K562 (cell line): ENCODE measurements at regions not wholly inside any gene's neighbourhood (a gene's known extent, or its start where the extent isn't known, plus 50 kb on each side); places are given as distances from the start of the nearest gene placed in this dataset.

ENCODE experiments used
- HDGF ChIP-seq: fragments of 450-650 bp; IDR thresholded peaks from 2 replicates; pipeline ENCODE4 v1.6.1; 2016
- JUND ChIP-seq, 2 experiments: IDR thresholded peaks; 2 replicates in 1 of 2; 3 replicates in 1 of 2; pipeline ENCODE4 v1.6.1; 2011; ENCODE audit warnings: borderline replicate concordance in 2 of 2, low read depth in 2 of 2, low read length in 2 of 2, improper control_type of control experiment in 1 of 2, missing biosample characterization in 1 of 2, missing genetic modification characterization in 1 of 2, missing genetic modification reagents in 1 of 2
- SMARCA4 ChIP-seq: fragments of 450-650 bp; IDR thresholded peaks from 2 replicates; pipeline ENCODE4 v1.6.1; 2016
- SP2 ChIP-seq: IDR thresholded peaks from 2 replicates; pipeline ENCODE4 v1.6.1; 2011; ENCODE audit warnings: mild to moderate bottlenecking, low read depth, low read length, moderate library complexity; ENCODE audit not compliant: poor library complexity, severe bottlenecking; ENCODE audit errors: extremely low read depth
- TFAM ChIP-seq: fragments of 250-450 bp; sonication (Bioruptor Pico); conservative IDR thresholded peaks from 2 replicates; pipeline ENCODE4 v1.5.0; 2021; ENCODE audit warnings: mild to moderate bottlenecking, moderate library complexity
- TF ChIP-seq, protein P1 (sequence below): sonication (generic); formaldehyde crosslinking; IDR thresholded peaks from 2 replicates; pipeline ENCODE4 v1.8.1; 2023; ENCODE audit warnings: mild to moderate bottlenecking, missing genetic modification reagents

DNA sequence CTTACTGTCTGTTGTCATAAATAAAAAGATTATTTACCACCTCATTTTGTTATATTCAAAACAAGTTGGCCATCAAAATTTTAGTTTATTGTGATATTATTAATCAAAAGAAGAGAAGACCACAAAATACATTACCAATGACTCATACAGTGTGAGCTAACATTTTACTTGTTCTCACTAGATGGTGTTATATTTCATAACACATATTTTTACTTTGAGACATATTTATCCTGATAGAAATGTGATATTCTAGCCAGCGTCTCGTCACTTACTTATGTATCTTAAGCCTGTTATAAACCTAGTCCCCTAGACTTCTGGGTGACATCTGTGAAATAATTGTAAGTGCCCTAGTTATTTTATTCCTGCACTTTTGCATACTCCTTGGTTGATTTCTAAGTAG is 263.2 kb downstream of the CDH7 start:
- no peak for TF ChIP-seq JUND (IDR thresholded peaks at IDR 0.05; ENCODE audit: borderline replicate concordance, low read depth, low read length)
- no peak for TF ChIP-seq JUND (tag; IDR thresholded peaks at IDR 0.05; ENCODE audit: borderline replicate concordance, low read depth, low read length)
- no peak for TF ChIP-seq TFAM (CRISPR knock-in tag)
- TF ChIP-seq SP2: no peak
- TF ChIP-seq HDGF: no peak
- TF ChIP-seq SMARCA4: no peak
- TF ChIP-seq, protein P1, sequence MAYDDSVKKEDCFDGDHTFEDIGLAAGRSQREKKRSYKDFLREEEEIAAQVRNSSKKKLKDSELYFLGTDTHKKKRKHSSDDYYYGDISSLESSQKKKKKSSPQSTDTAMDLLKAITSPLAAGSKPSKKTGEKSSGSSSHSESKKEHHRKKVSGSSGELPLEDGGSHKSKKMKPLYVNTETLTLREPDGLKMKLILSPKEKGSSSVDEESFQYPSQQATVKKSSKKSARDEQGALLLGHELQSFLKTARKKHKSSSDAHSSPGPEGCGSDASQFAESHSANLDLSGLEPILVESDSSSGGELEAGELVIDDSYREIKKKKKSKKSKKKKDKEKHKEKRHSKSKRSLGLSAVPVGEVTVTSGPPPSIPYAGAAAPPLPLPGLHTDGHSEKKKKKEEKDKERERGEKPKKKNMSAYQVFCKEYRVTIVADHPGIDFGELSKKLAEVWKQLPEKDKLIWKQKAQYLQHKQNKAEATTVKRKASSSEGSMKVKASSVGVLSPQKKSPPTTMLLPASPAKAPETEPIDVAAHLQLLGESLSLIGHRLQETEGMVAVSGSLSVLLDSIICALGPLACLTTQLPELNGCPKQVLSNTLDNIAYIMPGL (CRISPR knock-in tag): no peak
